K562 (cell line): ENCODE measurements at regions not wholly inside any gene's neighbourhood (a gene's known extent, or its start where the extent isn't known, plus 50 kb on each side); places are given as distances from the start of the nearest gene placed in this dataset.

Source experiments
- CTCF ChIP-seq, 3 experiments: IDR thresholded peaks in 2 of 3; conservative IDR thresholded peaks in 1 of 3; 2 replicates each; pipeline ENCODE4 v1.5.1; 2011 to 2012; ENCODE audit warnings: low read length in 3 of 3, mild to moderate bottlenecking in 3 of 3, control low read depth in 2 of 3, improper control_type of control experiment in 1 of 3, inconsistent platforms in 1 of 3, low read depth in 1 of 3, mixed read lengths in 1 of 3, moderate library complexity in 1 of 3; ENCODE audit not compliant: insufficient read depth in 2 of 3
- ELK1 ChIP-seq: sonication (generic); formaldehyde crosslinking; IDR thresholded peaks from 2 replicates; pipeline ENCODE4 v1.8.1; 2022; ENCODE audit warnings: missing genetic modification reagents
- EZH2 ChIP-seq: IDR thresholded peaks from 2 replicates; pipeline ENCODE4 v1.6.1; 2012; ENCODE audit warnings: low read depth, mild to moderate bottlenecking, inconsistent platforms, low read length, borderline replicate concordance
- FOXJ3 ChIP-seq: sonication (generic); formaldehyde crosslinking; IDR thresholded peaks from 2 replicates; pipeline ENCODE4 v1.4.0; 2020; ENCODE audit warnings: mild to moderate bottlenecking, missing genetic modification reagents
- THAP7 ChIP-seq: fragments of 250-450 bp; sonication (Bioruptor Pico); IDR thresholded peaks from 2 replicates; pipeline ENCODE4 v1.5.0; 2021
- ZBTB11 ChIP-seq, 3 experiments: fragments of 200-800 bp in 1 of 3; fragments of 250-450 bp in 1 of 3; fragments of 450-650 bp in 1 of 3; sonication (Bioruptor Pico) in 1 of 3; sonication (Bioruptor generic) in 1 of 3; formaldehyde crosslinking in 1 of 3; IDR thresholded peaks; 2 replicates each; pipeline versions ENCODE4 v1.6.1 to v1.8.0; 2016 to 2022; ENCODE audit warnings: mild to moderate bottlenecking in 2 of 3, missing genetic modification characterization in 2 of 3, missing compliant biosample characterization in 1 of 3, moderate library complexity in 1 of 3
- ZKSCAN1 ChIP-seq: fragments of 150-350 bp; IDR thresholded peaks from 2 replicates; pipeline ENCODE4 v1.6.1; 2016; ENCODE audit warnings: low read depth, low read length
- ZNF24 ChIP-seq: fragments of 450-650 bp; IDR thresholded peaks from 2 replicates; pipeline ENCODE4 v1.6.1; 2016
- ZNF398 ChIP-seq: fragments of 250-450 bp; sonication (Bioruptor Pico); IDR thresholded peaks from 2 replicates; pipeline ENCODE4 v1.8.0; 2021; ENCODE audit warnings: moderate library complexity, mild to moderate bottlenecking, inconsistent platforms

- TF ChIP-seq ZKSCAN1 (no peak), ELK1 (CRISPR knock-in tag) (no peak), EZH2 (no peak), CTCF (IDR thresholded peaks at IDR 0.05 in 2 of 3, conservative IDR thresholded peaks at IDR 0.05 in 1 of 3; ENCODE audit: insufficient read depth in 2 of 3, low read depth in 1 of 3, low read length in 3 of 3) (no peak), THAP7 (no peak), ZNF24 (no peak), ZBTB11 (CRISPR knock-in tag; IDR thresholded peaks at IDR 0.05) (no peak), ZNF398 (CRISPR knock-in tag) (no peak), FOXJ3 (CRISPR knock-in tag) (no peak)
Observed at GRCh38 chr4:64516176-64516575, 106.9 kb upstream of the TECRL start.
